Right lobe of liver (tissue), 4 donors: ENCODE measurements at regions not wholly inside any gene's neighbourhood (a gene's known extent, or its start where the extent isn't known, plus 50 kb on each side); places are given as distances from the start of the nearest gene placed in this dataset.

Source experiments
- POLR2A ChIP-seq: fragments of 450-650 bp; IDR thresholded peaks from one replicate; pipeline ENCODE4 v1.6.1; 2017; ENCODE audit warnings: antibody characterized with exemption, mild to moderate bottlenecking
- TF ChIP-seq, protein P1 (sequence below), 4 donors: fragments of 200-600 bp in 3 of 4; fragments of 450-650 bp in 1 of 4; IDR thresholded peaks; one replicate each; pipeline versions ENCODE4 v1.5.1 to v1.8.0; 2016 to 2022; ENCODE audit warnings: antibody characterized with exemption in 4 of 4, mild to moderate bottlenecking in 2 of 4
- donor health status: DM: no; HTN: no; CAD: no.
- donor health status: DM: no; HTN: no; CAD: no.
- donor health status: DM: no; HTN: yes; CAD: no.

- TF ChIP-seq, protein P1, sequence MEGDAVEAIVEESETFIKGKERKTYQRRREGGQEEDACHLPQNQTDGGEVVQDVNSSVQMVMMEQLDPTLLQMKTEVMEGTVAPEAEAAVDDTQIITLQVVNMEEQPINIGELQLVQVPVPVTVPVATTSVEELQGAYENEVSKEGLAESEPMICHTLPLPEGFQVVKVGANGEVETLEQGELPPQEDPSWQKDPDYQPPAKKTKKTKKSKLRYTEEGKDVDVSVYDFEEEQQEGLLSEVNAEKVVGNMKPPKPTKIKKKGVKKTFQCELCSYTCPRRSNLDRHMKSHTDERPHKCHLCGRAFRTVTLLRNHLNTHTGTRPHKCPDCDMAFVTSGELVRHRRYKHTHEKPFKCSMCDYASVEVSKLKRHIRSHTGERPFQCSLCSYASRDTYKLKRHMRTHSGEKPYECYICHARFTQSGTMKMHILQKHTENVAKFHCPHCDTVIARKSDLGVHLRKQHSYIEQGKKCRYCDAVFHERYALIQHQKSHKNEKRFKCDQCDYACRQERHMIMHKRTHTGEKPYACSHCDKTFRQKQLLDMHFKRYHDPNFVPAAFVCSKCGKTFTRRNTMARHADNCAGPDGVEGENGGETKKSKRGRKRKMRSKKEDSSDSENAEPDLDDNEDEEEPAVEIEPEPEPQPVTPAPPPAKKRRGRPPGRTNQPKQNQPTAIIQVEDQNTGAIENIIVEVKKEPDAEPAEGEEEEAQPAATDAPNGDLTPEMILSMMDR (IDR thresholded peaks at IDR 0.05), result no peak
- no peak for TF ChIP-seq POLR2A
These were observed 92.3 kb upstream of the THUMPD2 start for GRCh38 chr2:39871291-39871761.
